AG10803 (cell line): ENCODE measurements at regions not wholly inside any gene's neighbourhood (a gene's known extent, or its start where the extent isn't known, plus 50 kb on each side); places are given as distances from the start of the nearest gene placed in this dataset.
A peak's percentile ranks its signal among the peaks of the same experiment; 100 is the strongest.

Source experiments
- DNase-seq: peaks from one replicate; pipeline ENCODE4 v3.0.0; 2010; ENCODE audit warnings: low read depth
- H3K4me3 ChIP-seq: 2 replicates; pipeline ENCODE4 v1.5.1; 2011; ENCODE audit warnings: mild to moderate bottlenecking, low read length, control low read depth
- TF ChIP-seq, protein P1 (sequence below): conservative IDR thresholded peaks from 2 replicates; pipeline ENCODE4 v1.5.1; 2011; ENCODE audit warnings: mild to moderate bottlenecking, low read length, control low read depth, inconsistent platforms

DNA sequence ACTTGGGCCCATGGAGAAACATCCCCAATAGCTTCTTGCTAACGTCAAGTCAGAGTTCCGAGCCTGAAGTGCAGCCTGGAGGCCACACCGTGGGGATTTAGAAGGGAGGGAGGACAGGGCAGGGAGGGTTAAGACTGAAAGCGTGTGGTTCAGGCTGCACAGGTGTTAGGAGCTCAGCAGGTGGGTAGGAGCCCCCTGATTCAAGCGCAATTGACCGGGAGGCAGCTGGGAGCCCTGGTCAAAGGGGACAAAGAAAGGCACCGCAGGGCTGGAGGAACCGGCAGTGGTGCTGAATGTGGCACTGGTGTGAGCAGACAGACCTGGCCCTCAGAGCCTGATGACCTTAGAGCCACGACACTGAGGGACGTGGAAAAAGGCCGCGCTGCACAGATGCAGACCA, 149.6 kb downstream of the TMEM18 start:
- DNase-seq, result no peak

DNA sequence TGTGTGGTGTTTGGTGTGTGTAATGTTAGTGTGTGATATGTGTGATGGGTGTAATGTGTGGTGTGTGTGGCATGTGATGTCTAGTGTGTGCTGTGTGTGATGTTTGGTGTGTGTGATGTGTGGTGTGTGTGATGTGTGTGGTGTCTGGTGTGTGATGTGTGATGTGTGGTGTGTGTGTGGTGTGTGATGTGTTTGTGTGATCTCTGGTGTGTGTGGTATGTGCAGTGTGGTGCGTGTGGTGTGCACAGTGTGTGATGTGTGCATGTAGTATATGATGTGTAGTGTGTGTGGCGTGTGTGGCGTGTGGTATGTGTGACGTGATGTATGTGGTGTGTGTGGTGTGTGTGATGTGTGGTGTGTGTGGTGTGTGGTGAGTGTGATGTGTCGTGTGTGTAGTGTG, 150.3 kb downstream of the TMEM18 start:
- TF ChIP-seq, protein P1, sequence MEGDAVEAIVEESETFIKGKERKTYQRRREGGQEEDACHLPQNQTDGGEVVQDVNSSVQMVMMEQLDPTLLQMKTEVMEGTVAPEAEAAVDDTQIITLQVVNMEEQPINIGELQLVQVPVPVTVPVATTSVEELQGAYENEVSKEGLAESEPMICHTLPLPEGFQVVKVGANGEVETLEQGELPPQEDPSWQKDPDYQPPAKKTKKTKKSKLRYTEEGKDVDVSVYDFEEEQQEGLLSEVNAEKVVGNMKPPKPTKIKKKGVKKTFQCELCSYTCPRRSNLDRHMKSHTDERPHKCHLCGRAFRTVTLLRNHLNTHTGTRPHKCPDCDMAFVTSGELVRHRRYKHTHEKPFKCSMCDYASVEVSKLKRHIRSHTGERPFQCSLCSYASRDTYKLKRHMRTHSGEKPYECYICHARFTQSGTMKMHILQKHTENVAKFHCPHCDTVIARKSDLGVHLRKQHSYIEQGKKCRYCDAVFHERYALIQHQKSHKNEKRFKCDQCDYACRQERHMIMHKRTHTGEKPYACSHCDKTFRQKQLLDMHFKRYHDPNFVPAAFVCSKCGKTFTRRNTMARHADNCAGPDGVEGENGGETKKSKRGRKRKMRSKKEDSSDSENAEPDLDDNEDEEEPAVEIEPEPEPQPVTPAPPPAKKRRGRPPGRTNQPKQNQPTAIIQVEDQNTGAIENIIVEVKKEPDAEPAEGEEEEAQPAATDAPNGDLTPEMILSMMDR, result no peak
- H3K4me3 ChIP-seq, result no peak overlapping the region
- DNase-seq, result no peak

More for the DNA sequence above, 149.6 kb downstream of the TMEM18 start:
- no peak overlapping the region for H3K4me3 ChIP-seq
- TF ChIP-seq, protein P1, result no peak

DNA sequence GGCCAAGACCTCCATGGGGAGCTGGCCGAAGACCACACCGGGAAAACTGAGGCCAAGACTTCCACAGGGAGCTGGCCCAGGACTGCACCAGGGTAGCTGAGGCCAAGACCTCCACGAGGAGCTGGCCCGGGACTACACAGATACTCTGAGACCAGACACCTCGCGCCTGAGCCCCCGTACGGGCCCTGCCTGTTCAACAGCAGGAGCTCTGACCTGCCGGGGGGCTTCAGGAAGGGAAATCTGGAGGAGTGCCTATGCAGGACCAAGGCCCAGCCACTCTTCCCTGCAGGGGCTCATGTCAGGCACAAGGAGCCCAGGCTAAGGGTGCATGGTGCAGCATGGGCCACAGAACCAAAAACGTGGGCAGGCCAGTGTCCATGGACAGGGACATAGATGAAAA, 151.6 kb downstream of the TMEM18 start:
- H3K4me3 ChIP-seq, result no peak overlapping the region
- no peak for DNase-seq

DNA sequence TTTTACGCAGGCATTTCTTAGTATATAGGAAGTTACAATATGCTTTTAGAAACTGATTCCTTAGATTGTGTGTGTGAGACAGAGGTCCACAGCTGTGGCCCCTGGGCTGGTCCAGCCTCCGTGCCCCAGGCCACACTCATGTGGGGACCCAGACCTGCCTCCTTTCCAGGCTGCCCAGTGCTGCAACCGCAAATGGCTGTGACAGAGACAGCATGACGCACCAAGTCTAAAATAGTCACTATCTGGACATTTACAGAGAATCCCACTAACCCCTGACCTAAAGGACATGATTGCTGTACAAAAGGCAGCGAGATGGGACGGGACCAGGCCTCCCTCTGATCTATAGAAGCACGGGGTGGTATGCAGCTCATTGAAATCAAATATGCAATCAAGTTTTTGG, 152.2 kb downstream of the TMEM18 start:
- TF ChIP-seq, protein P1, result no peak

More for the DNA sequence above, 151.6 kb downstream of the TMEM18 start:
- TF ChIP-seq, protein P1, result no peak

DNA sequence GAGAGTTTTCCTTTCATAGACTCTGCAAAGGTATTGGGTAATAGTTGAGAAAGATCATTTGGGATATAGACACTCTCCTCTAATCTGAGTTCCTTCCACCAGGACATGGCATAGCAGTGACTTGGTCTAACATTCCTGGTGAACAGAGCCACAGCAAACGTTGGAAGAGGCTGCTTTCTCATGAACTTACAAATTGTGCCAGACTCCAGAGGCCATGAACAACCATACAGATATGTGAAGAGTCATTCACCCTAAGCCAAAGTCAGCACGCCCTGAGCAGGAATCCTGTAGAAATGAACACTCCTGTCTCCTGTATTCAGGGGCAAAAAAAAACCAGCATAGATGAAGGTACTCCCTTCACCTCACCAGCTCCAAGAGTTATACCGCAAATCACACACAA, 152.8 kb downstream of the TMEM18 start:
- TF ChIP-seq, protein P1, result no peak
- no peak overlapping the region for H3K4me3 ChIP-seq
- peak; percentile 39 for DNase-seq

More for the DNA sequence above, 152.2 kb downstream of the TMEM18 start:
- H3K4me3 ChIP-seq, result no peak overlapping the region
- no peak for DNase-seq

DNA sequence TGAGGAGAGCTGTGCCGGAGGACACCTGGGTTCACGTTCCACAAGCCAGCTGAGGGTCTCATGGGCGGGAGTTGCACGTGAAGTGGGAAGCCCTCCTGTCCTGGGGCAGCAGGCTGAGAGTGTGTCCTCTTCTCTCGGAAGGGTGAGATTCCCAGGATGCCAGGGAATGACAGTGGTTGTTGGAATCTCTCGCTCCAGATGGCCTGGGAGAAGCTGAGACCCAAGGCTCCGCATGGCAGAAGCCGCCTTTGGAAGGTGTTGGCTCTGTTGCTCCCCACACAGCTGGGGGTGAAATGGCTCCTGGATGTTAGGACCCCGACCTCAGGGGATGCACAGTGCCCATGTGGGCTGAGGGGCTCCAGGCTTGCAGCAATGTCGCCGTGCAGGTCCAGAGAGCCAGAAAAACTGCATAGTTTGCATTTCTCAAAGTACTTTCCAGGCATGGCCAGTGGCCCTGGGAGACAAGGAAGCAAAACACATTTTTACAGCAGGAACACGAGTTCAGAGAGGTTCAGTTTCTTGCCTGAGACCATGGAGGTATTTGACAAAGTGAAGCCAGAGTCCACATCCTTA, 153.4 kb downstream of the TMEM18 start:
- no peak overlapping the region for H3K4me3 ChIP-seq
- TF ChIP-seq, protein P1, result no peak
- DNase-seq, result no peak

DNA sequence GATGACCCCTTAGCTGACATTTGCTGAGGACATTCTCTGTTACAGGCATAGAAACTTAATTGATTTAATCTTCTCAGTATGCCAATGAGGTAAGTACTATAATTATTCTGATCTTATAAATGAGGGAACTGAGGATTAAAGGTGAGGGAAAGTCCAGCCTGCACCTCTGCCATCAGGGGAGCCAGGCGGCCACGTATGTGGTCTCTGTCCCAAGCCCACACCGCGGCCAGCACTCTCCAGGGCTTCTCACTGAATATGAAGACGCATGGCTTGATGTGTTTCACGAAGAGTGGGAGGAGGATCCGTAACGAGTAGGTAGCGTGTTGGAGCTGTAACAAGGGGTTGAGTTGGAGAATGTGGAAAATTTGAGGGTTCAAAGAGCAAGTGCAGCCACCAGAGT, 154.4 kb downstream of the TMEM18 start:
- TF ChIP-seq, protein P1, result no peak
- no peak for DNase-seq
- H3K4me3 ChIP-seq, result no peak overlapping the region
